HG03442 (cell line): ENCODE measurements at regions not wholly inside any gene's neighbourhood (a gene's known extent, or its start where the extent isn't known, plus 50 kb on each side); places are given as distances from the start of the nearest gene placed in this dataset.
A peak's percentile ranks its signal among the peaks of the same experiment; 100 is the strongest.
"Not testable (repeated sequence)": the region's sequence is repeated elsewhere in the genome, so short reads cannot be mapped to it uniquely, and the experiment has no call there.

Experiments
- ATAC-seq: cut with Tn5 transposase; IDR thresholded peaks from one replicate; pipeline ENCODE4 v1.9.1; 2021; ENCODE audit warnings: mild to moderate bottlenecking, moderate library complexity; ENCODE audit not compliant: unreplicated experiment

DNA sequence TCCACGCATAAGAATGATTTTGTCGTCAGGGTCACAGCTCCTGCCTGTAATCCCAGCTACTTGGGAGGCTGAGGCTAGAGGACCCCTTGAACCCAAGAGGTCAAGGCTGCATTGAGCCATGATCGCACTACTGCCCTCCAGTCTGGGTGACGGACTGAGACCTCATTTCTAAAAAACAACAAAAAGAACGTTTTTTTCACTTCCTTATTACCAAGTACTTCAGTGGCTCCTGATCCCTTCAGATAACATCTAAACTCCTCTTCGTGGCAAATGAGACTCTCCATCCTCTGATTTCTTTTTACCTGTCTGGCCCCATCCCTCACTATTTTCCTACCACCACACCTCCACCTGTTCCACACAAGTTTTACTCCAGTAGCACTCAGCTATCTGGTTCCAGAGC, 105.4 kb upstream of the TLK1 start:
- ATAC-seq = no peak

- ATAC-seq = not testable (repeated sequence)
Measured at GRCh38 chr2:171261529-171261928, 100.8 kb upstream of the TLK1 start.

DNA sequence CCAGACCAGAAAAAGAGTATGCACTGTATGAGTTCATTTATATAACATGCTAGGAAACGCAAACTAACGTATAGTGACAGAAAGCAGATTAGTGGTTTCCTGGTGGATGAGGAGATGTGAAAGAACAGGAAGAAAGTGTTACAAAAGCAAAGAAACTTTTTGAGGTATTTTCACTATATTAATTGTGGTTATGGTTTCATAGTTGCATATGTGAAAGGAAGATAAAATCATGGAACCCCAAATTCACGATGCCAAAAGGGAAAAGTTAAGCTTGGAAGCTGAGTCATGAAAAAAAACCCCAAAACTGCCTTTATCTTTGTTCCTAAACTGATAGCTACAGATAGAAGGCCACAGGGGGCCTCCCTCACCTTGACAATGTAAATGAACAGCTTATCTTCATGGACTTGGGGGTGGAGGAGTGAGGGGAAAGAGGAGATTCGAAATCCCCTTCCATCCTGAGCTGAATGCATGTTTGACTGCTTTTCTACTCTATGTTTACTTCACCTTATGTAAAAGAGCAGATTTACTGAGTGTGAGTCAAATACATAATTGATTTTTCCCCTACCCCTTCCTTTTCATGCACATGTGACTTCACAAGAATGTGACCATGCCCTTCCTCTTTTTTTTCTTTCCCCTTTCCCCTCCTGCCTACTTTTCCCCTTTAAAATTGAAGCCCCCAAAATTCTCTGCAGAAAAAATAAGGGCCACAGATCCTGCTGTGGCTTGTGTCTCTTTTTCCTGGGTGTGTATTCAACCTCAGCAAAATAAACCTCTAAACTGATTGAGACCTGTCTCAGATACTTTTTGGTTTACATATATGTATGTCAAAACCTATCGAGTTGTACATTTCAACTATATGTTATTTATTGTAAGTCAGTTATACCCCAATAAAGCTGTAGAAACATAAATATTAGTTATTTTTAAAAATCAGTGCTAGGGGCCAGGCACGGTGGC, 100.1 kb upstream of the TLK1 start:
- peak; percentile 63 for ATAC-seq

DNA sequence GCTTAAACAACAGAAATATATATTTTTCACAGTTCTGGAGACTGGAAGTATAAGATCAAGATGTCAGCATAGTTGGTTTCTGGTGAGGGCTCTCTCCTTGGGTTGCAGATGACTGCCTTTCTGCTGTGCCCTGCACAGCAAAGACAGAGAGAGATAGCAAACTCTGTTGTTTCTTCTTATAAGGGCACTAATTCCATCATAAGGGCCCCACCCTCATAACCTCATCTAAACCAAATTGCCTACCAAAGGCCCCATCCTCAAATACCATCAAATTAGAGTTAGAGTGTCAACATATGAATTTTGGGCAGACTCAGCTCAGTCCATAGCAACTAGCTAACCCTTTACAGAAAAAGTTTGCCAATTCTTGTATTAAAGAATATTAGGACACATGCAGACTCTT, 94.0 kb upstream of the TLK1 start:
- no peak for ATAC-seq

DNA sequence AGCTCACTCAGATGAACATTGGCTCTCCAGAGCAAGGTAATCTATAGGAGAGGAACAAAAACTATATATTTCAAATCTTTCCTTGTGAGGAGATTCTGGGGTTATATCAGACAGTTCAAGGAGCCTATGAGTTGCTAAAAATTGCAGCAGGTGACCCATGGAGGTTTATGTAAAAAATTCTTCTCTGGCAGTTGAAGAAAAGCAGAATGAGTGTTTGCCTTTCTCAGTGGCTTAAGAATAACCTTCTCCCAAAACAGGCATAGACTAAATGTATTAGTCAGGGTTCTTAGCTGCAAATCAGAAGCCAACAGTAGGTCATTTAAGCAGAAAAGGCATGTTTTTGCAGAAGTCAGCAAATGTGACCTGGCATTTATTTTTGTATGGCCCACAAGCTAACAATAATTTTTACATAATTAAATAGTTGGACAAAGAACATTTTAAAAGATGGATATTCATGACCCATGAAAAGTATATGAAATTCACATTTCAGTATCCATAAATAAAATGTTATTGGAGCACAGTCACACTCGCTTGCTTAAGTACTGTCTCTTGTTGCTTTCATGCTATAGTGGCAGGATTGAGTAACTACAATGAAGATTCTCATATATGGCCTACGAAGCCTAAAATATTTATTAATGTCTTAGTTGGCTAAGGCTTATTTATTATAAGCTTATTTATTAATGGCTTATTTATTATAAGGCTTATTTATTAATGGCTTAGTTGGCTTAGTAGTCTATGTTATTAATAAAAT, 93.4 kb upstream of the TLK1 start:
- ATAC-seq = no peak

DNA sequence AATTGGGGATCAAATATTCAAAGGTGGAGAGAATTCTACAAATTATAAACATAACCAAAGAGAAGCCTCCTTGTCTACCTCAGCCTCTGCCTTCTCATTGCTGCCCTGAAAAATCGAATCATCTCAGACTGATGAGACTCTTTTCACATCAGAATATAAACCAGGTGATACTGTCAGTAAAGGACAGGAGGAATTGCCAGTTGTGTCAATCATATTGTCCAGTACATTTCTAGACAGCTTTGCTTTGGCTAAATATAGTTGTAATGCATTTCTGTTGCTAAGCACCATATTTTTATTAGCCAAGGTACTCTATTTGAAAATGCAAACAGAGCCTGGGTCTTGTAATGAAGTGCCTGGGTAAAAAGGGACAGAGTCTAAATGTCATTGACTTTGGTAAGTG, 92.6 kb upstream of the TLK1 start:
- no peak for ATAC-seq

DNA sequence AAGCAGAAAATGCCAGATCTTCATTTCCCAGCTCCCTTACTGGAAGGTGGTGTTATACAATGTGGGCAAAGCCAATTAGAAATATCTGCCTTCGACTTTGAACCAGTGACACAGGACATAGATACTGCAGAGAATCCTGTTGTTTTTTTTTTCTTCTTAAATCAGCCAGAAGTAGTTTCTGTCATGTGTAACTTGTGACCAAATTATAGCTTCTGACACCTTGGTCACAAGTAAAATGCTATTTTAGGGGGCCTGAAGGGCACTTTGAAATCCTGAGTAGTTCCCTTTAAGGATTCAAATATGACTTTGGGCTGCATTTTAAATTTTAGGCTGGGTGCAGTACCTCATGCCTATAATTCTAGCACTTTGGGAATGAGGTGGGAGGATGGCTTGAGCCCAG, 89.0 kb upstream of the TLK1 start:
- no peak for ATAC-seq

DNA sequence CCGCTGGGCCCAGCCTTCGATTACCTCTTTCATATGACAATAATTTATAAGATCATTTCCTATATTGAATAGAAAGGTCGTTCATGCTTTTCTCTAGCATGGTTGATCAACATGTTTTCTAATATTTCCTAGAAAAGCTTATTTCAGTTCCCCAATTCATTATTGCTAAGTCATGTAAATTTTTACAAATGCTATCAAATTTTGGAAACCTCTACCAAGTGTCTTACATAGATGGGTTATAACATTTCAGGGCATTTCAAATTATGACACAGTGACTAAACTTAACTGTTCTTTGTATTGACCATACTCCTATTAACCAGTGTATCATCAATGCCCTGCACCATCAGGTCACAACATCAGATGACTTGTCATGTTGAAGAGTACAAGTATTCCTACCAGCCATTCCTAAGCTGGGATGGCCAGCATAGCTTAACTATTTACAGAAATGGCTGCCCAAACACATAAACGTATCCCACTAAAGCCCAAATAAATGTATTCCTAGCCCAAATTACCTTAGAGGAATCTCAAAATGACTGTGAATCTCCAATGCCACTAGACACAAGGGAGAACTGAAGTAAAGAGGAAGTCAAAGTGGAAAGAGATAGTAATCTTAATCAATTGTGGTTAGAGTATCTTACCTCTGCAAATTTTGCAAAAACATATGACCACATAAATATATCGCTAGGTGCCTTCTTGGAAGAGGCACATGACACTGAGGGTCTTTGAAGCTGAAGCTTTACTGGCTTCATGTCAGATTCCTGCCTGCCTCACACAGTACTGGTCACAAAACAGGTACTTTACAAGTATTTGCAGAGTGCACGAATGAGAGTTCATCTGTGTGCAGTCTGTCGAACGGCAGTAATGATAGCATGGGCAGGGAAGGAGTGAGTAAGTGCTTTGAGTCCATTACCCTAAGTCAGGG, 87.3 kb upstream of the TLK1 start:
- ATAC-seq = no peak

GRCh38 chr2:171244970-171245782, 84.5 kb upstream of the TLK1 start:
- ATAC-seq = no peak

DNA sequence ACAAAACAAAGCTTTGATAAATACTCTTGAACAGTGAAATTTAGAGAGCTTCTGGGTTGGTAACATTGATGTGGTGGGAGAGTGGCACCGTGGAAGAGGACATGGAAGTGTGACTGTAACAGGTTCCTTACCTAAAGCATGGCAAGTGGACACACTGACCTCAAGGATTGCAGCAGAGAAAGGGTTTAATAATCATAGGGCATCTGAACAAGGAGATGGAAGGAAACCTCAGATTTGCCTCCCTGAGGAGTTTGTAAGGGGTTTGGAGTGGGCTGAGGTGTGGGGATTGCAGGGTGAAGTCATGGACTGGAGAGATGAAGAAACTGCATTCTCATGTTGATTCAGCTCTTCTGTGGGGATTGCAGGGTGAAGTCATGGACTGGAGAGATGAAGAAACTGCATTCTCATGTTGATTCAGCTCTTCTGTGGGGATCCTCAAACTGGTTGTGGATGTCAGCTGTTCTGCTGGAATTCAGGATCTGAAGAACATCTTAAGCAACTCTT, 83.8 kb upstream of the TLK1 start:
- no peak for ATAC-seq

- no peak for ATAC-seq
Measured at GRCh38 chr2:171241771-171242170, 81.1 kb upstream of the TLK1 start.

GRCh38 chr2:171238946-171239345, 78.3 kb upstream of the TLK1 start:
- no peak for ATAC-seq

DNA sequence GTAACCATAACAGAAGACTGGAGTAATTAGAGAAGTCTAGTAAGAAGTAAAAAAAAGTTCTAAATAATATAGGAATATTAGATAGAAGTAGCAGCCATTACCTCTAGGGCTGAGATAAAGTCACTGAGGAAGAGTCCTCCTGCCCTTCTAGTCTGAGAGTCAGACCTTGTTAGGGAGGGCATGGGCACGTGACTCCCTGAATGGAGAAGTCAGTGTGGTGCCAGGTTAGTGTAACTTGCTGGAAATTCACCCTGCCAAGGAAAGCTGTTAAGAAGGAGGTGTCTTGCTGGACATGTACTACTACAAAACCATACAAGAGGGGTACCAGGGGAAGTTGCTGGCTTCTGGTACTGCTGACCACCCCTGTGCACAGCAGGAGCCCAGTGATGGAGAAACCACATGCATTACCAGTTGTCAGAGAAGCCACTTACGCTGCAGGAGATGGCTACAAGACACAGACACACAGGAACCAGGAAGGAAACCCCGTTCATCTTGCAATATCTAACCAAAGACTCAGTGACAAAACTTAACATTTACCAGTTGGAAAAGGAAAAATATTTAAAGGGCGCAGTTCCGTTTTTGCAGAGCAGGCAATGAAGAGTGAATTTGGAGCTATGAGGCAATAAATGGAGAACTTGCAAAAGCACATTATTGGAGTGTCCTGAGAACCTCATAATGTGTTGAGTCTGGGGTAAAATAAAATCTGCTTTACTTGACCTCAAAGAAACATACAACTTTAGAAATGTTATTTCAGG, 77.2 kb upstream of the TLK1 start:
- no peak for ATAC-seq

DNA sequence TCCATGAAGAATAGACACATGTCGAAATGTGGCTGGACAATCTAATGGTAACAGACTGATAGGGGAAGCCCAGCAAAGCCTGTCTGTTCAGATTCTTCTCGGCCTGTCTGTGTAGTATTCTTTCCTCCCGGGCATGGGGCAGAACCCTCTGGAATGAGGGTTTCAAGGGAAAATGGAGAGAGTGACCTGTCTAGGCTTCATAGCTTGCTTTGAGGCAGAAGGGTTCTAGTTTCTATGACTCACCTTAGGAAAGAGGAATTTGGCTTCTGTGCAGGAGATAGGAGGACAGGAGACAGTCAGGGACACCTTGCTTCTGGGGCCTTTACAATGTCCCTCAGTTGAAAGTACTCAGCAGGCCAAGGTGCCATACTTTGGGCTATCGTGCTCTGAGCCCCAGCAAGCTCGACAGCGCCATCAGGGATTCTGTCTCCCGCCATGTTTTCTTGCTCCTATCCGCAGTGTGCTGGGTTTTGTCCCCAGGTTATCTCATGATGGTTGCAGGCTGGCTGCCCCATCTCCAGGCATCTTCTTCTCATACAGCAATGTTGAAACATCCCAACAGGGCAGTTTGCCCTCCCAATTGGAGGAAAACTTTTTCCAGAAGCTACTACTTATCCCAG, 74.7 kb upstream of the TLK1 start:
- no peak for ATAC-seq

DNA sequence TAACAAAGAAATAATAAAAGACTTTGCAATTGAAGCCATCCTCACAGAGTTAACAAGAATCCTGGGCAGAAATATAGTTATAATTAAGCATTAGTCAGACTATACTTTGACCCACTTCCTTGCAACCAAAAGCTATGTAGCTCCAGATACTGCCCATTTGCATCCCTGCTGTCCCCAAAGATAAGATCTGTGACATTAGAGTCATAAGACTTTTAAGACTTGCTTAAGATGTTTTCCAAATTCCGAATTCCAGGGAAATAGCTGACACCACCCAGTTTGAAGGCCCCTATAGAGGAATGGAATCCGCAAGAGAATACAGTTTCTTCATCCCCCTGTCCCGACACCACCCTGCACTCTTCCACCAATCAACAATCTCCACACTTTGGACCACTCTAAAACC, 69.5 kb upstream of the TLK1 start:
- ATAC-seq = no peak

- ATAC-seq = no peak
Measured at GRCh38 chr2:171228826-171229225, 68.1 kb upstream of the TLK1 start.

DNA sequence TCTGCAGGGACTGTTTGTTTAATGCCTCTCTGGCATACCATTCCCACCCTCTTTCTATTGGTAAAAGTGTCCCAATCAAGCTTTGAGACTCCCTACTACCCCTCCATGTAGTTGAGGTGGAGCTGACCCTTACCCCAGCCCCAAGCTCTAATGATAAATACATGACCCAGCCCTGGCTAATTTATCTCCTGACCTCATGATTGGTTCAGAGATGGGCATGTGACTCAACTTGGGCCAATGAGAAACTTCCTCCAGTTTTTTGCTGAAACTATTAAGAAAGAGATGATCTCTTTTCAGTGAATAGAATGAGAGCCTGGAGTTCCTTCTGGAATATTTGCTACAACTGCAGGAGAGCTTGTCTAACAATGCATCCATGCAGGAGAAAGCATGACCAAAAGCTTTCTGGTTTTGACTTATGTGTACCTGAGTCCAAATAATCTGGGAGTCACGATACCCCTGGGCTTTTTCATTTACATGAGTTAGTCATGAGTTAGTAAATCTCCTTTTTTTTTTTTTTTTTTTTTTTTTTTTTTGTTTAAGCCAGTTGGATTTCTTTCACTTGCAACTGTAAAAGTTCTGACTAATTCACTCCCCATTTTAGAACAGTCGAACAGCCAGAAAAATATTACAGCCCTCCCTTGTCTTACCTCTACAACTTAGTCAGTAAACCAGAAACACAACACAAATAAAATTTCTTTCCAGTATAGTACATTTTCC, 66.5 kb upstream of the TLK1 start:
- ATAC-seq = no peak

DNA sequence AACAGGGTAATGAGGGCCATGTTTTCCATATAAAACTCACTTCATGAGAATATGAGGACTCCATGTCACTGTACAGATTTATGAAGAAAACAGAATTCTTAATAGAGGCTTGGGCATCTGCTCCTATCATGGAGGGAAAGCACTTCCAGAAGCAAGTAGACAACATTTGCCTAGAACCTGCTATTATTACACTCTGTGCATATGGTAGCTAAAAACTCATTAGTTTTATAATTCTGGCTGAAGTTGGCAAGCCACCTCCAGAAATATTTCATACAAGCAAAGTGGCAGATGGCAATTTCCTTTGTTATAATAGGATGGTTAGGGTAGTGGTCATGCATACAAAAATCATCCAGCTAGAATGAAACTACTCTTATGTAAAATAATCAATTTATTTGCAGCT, 65.8 kb upstream of the TLK1 start:
- ATAC-seq = no peak
